ENCODE measurements at regions not wholly inside any gene's neighbourhood (a gene's known extent, or its start where the extent isn't known, plus 50 kb on each side); places are given as distances from the start of the nearest gene placed in this dataset.

DNA sequence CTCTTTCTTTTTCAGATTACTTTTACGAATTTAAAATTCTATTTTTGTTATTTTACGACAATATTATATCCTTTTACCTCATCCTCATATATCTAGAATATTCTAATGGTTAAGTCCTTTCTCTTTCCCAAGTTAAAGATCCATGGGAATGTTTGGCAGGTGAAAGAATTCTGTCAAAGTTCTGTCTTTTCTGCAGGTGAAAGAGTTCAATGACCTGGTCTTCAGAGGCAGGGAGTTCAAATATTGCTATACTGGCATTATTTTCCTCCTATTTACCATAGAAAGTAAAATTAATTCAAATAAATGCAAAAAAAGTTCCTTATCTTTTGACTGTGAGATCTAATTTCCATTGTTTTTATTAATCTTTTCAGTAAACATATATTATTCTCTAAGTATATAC is 194.3 kb downstream of the ARL4A start:
- no peak overlapping the region for H3K4me3 ChIP-seq
- no peaks in the 10 kb centered on the region for H3K36me3 ChIP-seq
- H3K9me3 ChIP-seq: no peaks in the 10 kb centered on the region
- H3K27ac ChIP-seq: no peak overlapping the region
- no peaks in the 10 kb centered on the region for H3K27me3 ChIP-seq
- WGBS, 2 donors (ENCODE audit: low coverage in 1 of 2): 89 to 97% methylated on average over 2 of the region's 2 CpGs
- peaks cover 0 to 5% (median 4%) of the 10 kb centered on the region in 3 donors for H3K4me1 ChIP-seq
- no peak for ATAC-seq
- TF ChIP-seq, protein P1, sequence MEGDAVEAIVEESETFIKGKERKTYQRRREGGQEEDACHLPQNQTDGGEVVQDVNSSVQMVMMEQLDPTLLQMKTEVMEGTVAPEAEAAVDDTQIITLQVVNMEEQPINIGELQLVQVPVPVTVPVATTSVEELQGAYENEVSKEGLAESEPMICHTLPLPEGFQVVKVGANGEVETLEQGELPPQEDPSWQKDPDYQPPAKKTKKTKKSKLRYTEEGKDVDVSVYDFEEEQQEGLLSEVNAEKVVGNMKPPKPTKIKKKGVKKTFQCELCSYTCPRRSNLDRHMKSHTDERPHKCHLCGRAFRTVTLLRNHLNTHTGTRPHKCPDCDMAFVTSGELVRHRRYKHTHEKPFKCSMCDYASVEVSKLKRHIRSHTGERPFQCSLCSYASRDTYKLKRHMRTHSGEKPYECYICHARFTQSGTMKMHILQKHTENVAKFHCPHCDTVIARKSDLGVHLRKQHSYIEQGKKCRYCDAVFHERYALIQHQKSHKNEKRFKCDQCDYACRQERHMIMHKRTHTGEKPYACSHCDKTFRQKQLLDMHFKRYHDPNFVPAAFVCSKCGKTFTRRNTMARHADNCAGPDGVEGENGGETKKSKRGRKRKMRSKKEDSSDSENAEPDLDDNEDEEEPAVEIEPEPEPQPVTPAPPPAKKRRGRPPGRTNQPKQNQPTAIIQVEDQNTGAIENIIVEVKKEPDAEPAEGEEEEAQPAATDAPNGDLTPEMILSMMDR (IDR thresholded peaks at IDR 0.05): no peak
- TF ChIP-seq POLR2A (IDR thresholded peaks at IDR 0.05) (no peak), EP300 (IDR thresholded peaks at IDR 0.05) (no peak), POLR2AphosphoS5 (IDR thresholded peaks at IDR 0.05) (no peak)

DNA sequence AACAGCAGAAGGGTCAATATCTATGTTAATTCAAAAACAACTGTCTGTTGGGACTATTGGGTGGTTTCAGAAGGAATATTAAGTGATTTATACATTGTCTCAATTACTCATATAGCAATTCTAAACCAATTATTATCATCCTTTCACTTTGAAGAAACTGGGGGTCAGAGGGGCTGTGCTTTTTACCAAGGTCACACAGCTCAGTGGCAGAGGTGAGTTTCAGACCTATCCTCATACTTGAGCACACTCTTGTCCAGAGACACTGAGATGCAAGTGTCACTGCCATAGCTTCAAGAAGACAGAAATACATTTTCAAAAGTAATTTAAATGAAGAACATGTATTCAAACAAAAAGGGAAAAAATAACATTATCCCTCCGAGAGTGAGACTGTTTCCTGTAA is 195.3 kb downstream of the ARL4A start:
- Histone ChIP-seq H3K27ac (no peak overlapping the region), H3K27me3 (no peaks in the 10 kb centered on the region), H3K36me3 (no peaks in the 10 kb centered on the region), H3K4me1 (peaks cover 0 to 5% (median 4%) of the 10 kb centered on the region in 3 donors), H3K4me3 (no peak overlapping the region), H3K9me3 (no peaks in the 10 kb centered on the region)
- TF ChIP-seq, protein P1 (IDR thresholded peaks at IDR 0.05): no peak
- TF ChIP-seq POLR2A (IDR thresholded peaks at IDR 0.05) (no peak), POLR2AphosphoS5 (IDR thresholded peaks at IDR 0.05) (no peak), EP300 (IDR thresholded peaks at IDR 0.05) (no peak)
- ATAC-seq: no peak
- 73 to 100% methylated on average over 1 of the region's 1 CpG for WGBS, 2 donors (ENCODE audit: low coverage in 1 of 2)

DNA sequence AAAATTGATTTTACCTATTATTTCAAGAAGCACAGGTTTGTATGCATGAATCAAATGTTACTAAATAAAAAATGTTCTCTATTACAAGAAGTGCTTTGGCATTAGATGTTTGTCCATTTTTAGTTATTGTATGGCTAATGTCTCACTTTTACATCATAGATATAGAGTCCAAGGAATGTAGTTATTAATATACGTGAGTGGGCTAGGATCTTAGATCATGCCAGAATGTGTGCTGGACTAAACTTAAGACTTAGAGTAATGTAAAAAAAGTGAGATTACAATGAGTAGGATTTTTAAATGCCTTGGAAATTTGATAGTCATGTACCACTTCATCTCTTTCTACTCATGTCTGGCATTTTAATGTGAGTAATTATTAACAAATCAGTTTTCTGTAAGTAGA is 196.6 kb downstream of the ARL4A start:
- no peak for ATAC-seq
- no peak for TF ChIP-seq POLR2A (IDR thresholded peaks at IDR 0.05)
- TF ChIP-seq EP300 (IDR thresholded peaks at IDR 0.05): no peak
- TF ChIP-seq, protein P1 (IDR thresholded peaks at IDR 0.05): no peak
- no peak for TF ChIP-seq POLR2AphosphoS5 (IDR thresholded peaks at IDR 0.05)
- WGBS, 2 donors (ENCODE audit: low coverage in 1 of 2): 21 to 27% methylated on average over 1 of the region's 1 CpG
- H3K4me1 ChIP-seq: peaks cover 0 to 9% (median 4%) of the 10 kb centered on the region in 3 donors
- no peak overlapping the region for H3K4me3 ChIP-seq
- no peaks in the 10 kb centered on the region for H3K27me3 ChIP-seq
- no peaks in the 10 kb centered on the region for H3K36me3 ChIP-seq
- no peak overlapping the region for H3K27ac ChIP-seq
- H3K9me3 ChIP-seq: no peaks in the 10 kb centered on the region

DNA sequence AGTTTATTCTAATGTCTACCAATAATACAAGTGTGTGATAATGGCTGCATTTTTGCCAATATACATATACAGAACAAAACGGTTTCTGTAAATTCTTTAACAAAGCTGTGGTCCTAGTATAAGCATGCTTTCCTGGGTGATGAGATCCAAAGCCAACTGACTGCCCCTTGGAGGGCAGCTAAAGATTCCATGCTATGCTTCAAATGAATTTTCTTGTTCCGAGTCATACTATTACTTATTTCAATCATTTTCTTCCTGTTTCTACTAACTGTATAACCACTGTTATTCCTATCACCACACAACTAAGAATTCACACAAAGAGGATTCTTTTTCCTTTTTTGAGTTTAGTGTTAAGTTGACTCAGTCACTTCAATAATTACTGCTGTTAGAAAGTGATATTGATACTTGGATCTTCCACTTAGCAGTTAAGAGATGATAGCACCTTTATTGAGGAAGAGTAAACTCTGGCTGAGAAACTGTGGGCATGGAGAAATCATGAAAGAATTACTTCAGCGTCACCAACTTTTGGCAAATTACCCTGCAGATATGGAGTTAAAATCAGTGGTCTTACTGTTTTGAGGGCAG is 197.5 kb downstream of the ARL4A start:
- H3K9me3 ChIP-seq: no peaks in the 10 kb centered on the region
- no peak for TF ChIP-seq POLR2AphosphoS5 (IDR thresholded peaks at IDR 0.05)
- TF ChIP-seq POLR2A (IDR thresholded peaks at IDR 0.05): no peak
- TF ChIP-seq EP300 (IDR thresholded peaks at IDR 0.05): no peak
- TF ChIP-seq, protein P1 (IDR thresholded peaks at IDR 0.05): no peak
- no peaks in the 10 kb centered on the region for H3K36me3 ChIP-seq
- WGBS, 2 donors (ENCODE audit: low coverage in 1 of 2): 51 to 55% methylated on average over 2 to 3 of the region's 3 CpGs
- ATAC-seq: no peak
- peaks cover 0 to 15% (median 4%) of the 10 kb centered on the region in 3 donors for H3K4me1 ChIP-seq
- no peak overlapping the region for H3K27ac ChIP-seq
- no peaks in the 10 kb centered on the region for H3K27me3 ChIP-seq
- no peak overlapping the region for H3K4me3 ChIP-seq

DNA sequence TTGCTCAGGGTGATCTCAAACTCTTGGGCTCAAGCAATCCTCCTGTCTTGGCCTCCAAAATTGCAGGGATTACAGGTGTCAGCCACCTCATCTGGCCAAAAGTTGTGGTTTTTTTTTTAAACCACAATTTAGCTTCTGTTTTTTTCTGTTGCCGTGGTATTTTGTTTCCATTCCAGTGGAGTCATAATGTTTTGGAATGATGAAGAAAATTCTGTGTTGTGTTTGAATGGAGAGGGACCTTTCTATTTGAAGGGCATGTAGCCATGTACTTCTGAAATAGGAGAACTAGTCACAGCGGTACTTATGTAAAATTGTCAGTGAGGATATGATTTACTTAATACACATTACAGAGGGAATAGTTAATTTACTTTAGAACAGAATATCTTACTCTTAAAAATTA is 201.3 kb downstream of the ARL4A start:
- Histone ChIP-seq H3K4me1 (peaks cover 0 to 13% (median 2%) of the 10 kb centered on the region in 3 donors), H3K27ac (peak overlapping the region in 2 of 4 donors; percentile 19 to 49), H3K9me3 (no peaks in the 10 kb centered on the region), H3K4me3 (no peak overlapping the region), H3K36me3 (no peaks in the 10 kb centered on the region), H3K27me3 (no peaks in the 10 kb centered on the region)
- TF ChIP-seq EP300 (IDR thresholded peaks at IDR 0.05) (no peak), POLR2A (IDR thresholded peaks at IDR 0.05) (no peak), POLR2AphosphoS5 (IDR thresholded peaks at IDR 0.05) (no peak)
- TF ChIP-seq, protein P1 (IDR thresholded peaks at IDR 0.05): no peak
- WGBS, 2 donors (ENCODE audit: low coverage in 1 of 2): 38% methylated on average over 2 of the region's 2 CpGs; no CpG with 5 or more reads in 1 of the 2 donors
- no peak for ATAC-seq
